B cell (primary cell): ENCODE measurements at regions not wholly inside any gene's neighbourhood (a gene's known extent, or its start where the extent isn't known, plus 50 kb on each side); places are given as distances from the start of the nearest gene placed in this dataset.

ENCODE experiments used
- ATAC-seq: fragments of 200-7000 bp; cut with Tn5 transposase; one replicate; pipeline ENCODE4 v1.10.0; 2021; ENCODE audit warnings: low read depth, mild to moderate bottlenecking, moderate number of reproducible peaks, moderate library complexity
- CTCF ChIA-PET: fragments of 350-600 bp; sonication (Branson Sonifier 250); formaldehyde crosslinking; loops from one replicate; lab custom pipeline; 2021; ENCODE audit warnings: antibody characterized with exemption, inconsistent platforms; lab: Charles Lee
- POLR2A ChIA-PET: fragments of 350-600 bp; sonication (Branson Sonifier 250); formaldehyde crosslinking; loops from one replicate; lab custom pipeline; 2021; ENCODE audit warnings: antibody characterized with exemption; lab: Charles Lee
- DNase-seq: peaks from one replicate; pipeline ENCODE4 v3.0.0; 2013
- H2AFZ ChIP-seq: 2 replicates; pipeline ENCODE4 v1.6.1; 2012; ENCODE audit warnings: mild to moderate bottlenecking, low read depth, low read length; ENCODE audit not compliant: insufficient read depth, poor library complexity, severe bottlenecking
- H3K27ac ChIP-seq, 2 donors: 1 replicate in 1 of 2; 2 replicates in 1 of 2; pipeline ENCODE4 v1.5.1; 2012 to 2013; ENCODE audit warnings: low read length in 2 of 2, mild to moderate bottlenecking in 2 of 2, moderate library complexity in 1 of 2
- H3K27me3 ChIP-seq, 4 experiments: fragments of 200-600 bp in 1 of 4; sonication (generic) in 1 of 4; replicated peaks in 1 of 4; 1 replicate in 2 of 4; 2 replicates in 2 of 4; pipeline versions ENCODE4 v1.6.1 to v1.7.0; 2013 to 2016; ENCODE audit warnings: low read length in 3 of 4, mild to moderate bottlenecking in 2 of 4, mixed read lengths in 1 of 4, moderate library complexity in 1 of 4; ENCODE audit not compliant: insufficient read depth in 4 of 4, control insufficient read depth in 3 of 4; ENCODE audit errors: control extremely low read depth in 1 of 4
- H3K36me3 ChIP-seq, 2 experiments: replicated peaks in 1 of 2; 1 replicate in 1 of 2; 2 replicates in 1 of 2; pipeline versions ENCODE4 v1.6.1 to v1.7.1; 2013; ENCODE audit warnings: low read length in 1 of 2; ENCODE audit not compliant: insufficient read depth in 2 of 2, control insufficient read depth in 1 of 2; ENCODE audit errors: control extremely low read depth in 1 of 2, extremely low read depth in 1 of 2
- H3K4me1 ChIP-seq, 2 donors: fragments of 200-600 bp in 1 of 2; sonication (generic) in 1 of 2; 1 replicate in 1 of 2; 2 replicates in 1 of 2; pipeline versions ENCODE4 v1.5.1 to v1.6.1; 2013 to 2017; ENCODE audit warnings: low read length in 2 of 2; ENCODE audit not compliant: control insufficient read depth in 2 of 2, insufficient read depth in 2 of 2
- H3K4me2 ChIP-seq: replicated peaks from 2 replicates; pipeline ENCODE3; 2012; ENCODE audit warnings: mild to moderate bottlenecking, low read depth, low read length; ENCODE audit not compliant: poor library complexity, severe bottlenecking
- H3K4me3 ChIP-seq, 5 experiments: fragments of 200-600 bp in 1 of 5; sonication (generic) in 1 of 5; 1 replicate in 3 of 5; 2 replicates in 2 of 5; pipeline versions ENCODE4 v1.5.1 to v1.7.0; 2011 to 2016; ENCODE audit warnings: low read length in 4 of 5, mild to moderate bottlenecking in 4 of 5, low read depth in 2 of 5, control low read depth in 1 of 5, moderate library complexity in 1 of 5; ENCODE audit not compliant: insufficient read depth in 1 of 5; ENCODE audit errors: control extremely low read depth in 1 of 5, extremely low read depth in 1 of 5
- H3K79me2 ChIP-seq: fragments of 200-600 bp; sonication (generic); one replicate; pipeline ENCODE4 v1.6.0; 2016; ENCODE audit warnings: low read length; ENCODE audit not compliant: control insufficient read depth, insufficient read depth
- H3K9ac ChIP-seq: fragments of 200-600 bp; sonication (generic); 2 replicates; pipeline ENCODE4 v1.6.1; 2017; ENCODE audit warnings: mild to moderate bottlenecking, low read length, moderate library complexity
- H3K9me3 ChIP-seq, 3 donors: one replicate each; pipeline versions ENCODE4 v1.6.1 to v1.7.1; 2013; ENCODE audit warnings: low read length in 2 of 3; ENCODE audit not compliant: control insufficient read depth in 2 of 3, insufficient read depth in 1 of 3; ENCODE audit errors: control extremely low read depth in 1 of 3
- H4K20me1 ChIP-seq: 2 replicates; pipeline ENCODE4 v1.6.0; 2012; ENCODE audit warnings: mild to moderate bottlenecking, low read length; ENCODE audit not compliant: insufficient read depth, control insufficient read depth, poor library complexity, severe bottlenecking
- H3K27ac Mint-ChIP-seq: one replicate; pipeline ENCODE4 v1.8.0; 2021; ENCODE audit warnings: mixed read lengths
- H3K27me3 Mint-ChIP-seq: one replicate; pipeline ENCODE4 v1.8.0; 2021; ENCODE audit warnings: mixed read lengths
- H3K4me1 Mint-ChIP-seq: one replicate; pipeline ENCODE4 v1.8.0; 2021; ENCODE audit warnings: mixed read lengths
- H3K4me3 Mint-ChIP-seq: one replicate; pipeline ENCODE4 v1.8.0; 2021; ENCODE audit warnings: mixed read lengths
- H3K9me3 Mint-ChIP-seq: one replicate; pipeline ENCODE4 v1.8.0; 2022; ENCODE audit warnings: mixed read lengths; ENCODE audit not compliant: insufficient read depth
- CTCF ChIP-seq: fragments of 200-600 bp; IDR thresholded peaks from one replicate; pipeline ENCODE4 v1.8.0; 2022; ENCODE audit warnings: antibody characterized with exemption, mild to moderate bottlenecking
- EZH2 ChIP-seq: IDR thresholded peaks from 2 replicates; pipeline ENCODE4 v1.6.1; 2012; ENCODE audit warnings: borderline replicate concordance, low read depth, mild to moderate bottlenecking, moderate library complexity, low read length; ENCODE audit not compliant: insufficient read depth, poor library complexity, severe bottlenecking
- WGBS: methylation state at CpG from one replicate; pipeline ENCODE4 v1.1.5; 2013; ENCODE audit warnings: missing lambda C conversion rate; ENCODE audit not compliant: insufficient coverage; 5-methylcytosine and 5-hydroxymethylcytosine counted together
- intact Hi-C: fragments of 100-400 bp; cut with micrococcal nuclease; formaldehyde crosslinking; loops from one replicate; pipeline ENCODE4 v1.10.0; 2022

- no peaks in the 10 kb centered on the region for H3K27me3 ChIP-seq
- no peaks in the 10 kb centered on the region for H3K9me3 Mint-ChIP-seq
- H3K9ac ChIP-seq: no peak overlapping the region
- no peak overlapping the region for H3K4me2 ChIP-seq
- ChIA-PET CTCF (interaction anchor here (1.6 to 1.8 kb wide), 3 partner anchors 39 to 85 kb away, joined by 3 to 5 read pairs (median 4); no protein-coding TSS in a partner anchor), POLR2A (no interaction called here)
- H2AFZ ChIP-seq: no peak overlapping the region
- H3K9me3 ChIP-seq: no peaks in the 10 kb centered on the region
- H3K4me1 ChIP-seq: peaks cover 4 to 10% of the 10 kb centered on the region in 2 donors
- intact Hi-C loops: no loop called here
- peaks cover 8% of the 10 kb centered on the region for H3K4me1 Mint-ChIP-seq
- H3K36me3 ChIP-seq: no peaks in the 10 kb centered on the region
- no peaks in the 10 kb centered on the region for H3K27me3 Mint-ChIP-seq
- no peak overlapping the region for H3K27ac Mint-ChIP-seq
- no peak overlapping the region for H3K27ac ChIP-seq
- H3K4me3 ChIP-seq: no peak overlapping the region
- ATAC-seq: no peak
- H3K79me2 ChIP-seq: no peaks in the 10 kb centered on the region
- whole genome bisulfite sequencing: no CpG with 5 or more reads among the region's 1 CpG
- no peak overlapping the region for H3K4me3 Mint-ChIP-seq
- TF ChIP-seq CTCF (no peak), EZH2 (no peak)
- H4K20me1 ChIP-seq: no peaks in the 10 kb centered on the region
- DNase-seq: no peak
These were observed 94.1 kb upstream of the VPREB1 start for GRCh38 chr22:22150457-22150856.

- H2AFZ ChIP-seq: no peak overlapping the region
- no peaks in the 10 kb centered on the region for H3K4me1 ChIP-seq
- DNase-seq: no peak
- WGBS: no CpG with 5 or more reads among the region's 1 CpG
- H3K27me3 ChIP-seq: no peaks in the 10 kb centered on the region
- H3K79me2 ChIP-seq: no peaks in the 10 kb centered on the region
- no peak for ATAC-seq
- no peak overlapping the region for H3K4me3 ChIP-seq
- no peaks in the 10 kb centered on the region for H4K20me1 ChIP-seq
- no peak for TF ChIP-seq CTCF
- TF ChIP-seq EZH2: no peak
- Mint-ChIP-seq H3K9me3 (no peaks in the 10 kb centered on the region), H3K27me3 (no peaks in the 10 kb centered on the region), H3K4me3 (no peak overlapping the region), H3K4me1 (peaks cover 2% of the 10 kb centered on the region), H3K27ac (no peak overlapping the region)
- intact Hi-C loops: no loop called here
- H3K9ac ChIP-seq: no peak overlapping the region
- no peaks in the 10 kb centered on the region for H3K36me3 ChIP-seq
- no peak overlapping the region for H3K27ac ChIP-seq
- no peak overlapping the region for H3K4me2 ChIP-seq
- CTCF ChIA-PET: interaction anchor here (0.9 kb wide), 1 partner anchor 47 kb away, joined by 4 read pairs; no protein-coding TSS in a partner anchor
- POLR2A ChIA-PET: no interaction called here
- no peaks in the 10 kb centered on the region for H3K9me3 ChIP-seq
These were observed 95.7 kb upstream of the VPREB1 start for GRCh38 chr22:22148905-22149304.
